Gastroesophageal sphincter (tissue), 4 donors: ENCODE measurements at regions not wholly inside any gene's neighbourhood (a gene's known extent, or its start where the extent isn't known, plus 50 kb on each side); places are given as distances from the start of the nearest gene placed in this dataset.

Source experiments
- ATAC-seq: fragments of 150-250 bp; one replicate; pipeline ENCODE4 v1.9.1; 2016; ENCODE audit warnings: mild to moderate bottlenecking, moderate library complexity
- H3K27ac ChIP-seq, 4 donors: fragments of 200-600 bp; sonication (generic) in 3 of 4; 1 replicate in 3 of 4; 2 replicates in 1 of 4; pipeline ENCODE4 v1.5.1; 2016 to 2019
- H3K27me3 ChIP-seq: fragments of 200-600 bp; sonication (generic); one replicate; pipeline ENCODE4 v1.5.1; 2019
- H3K36me3 ChIP-seq, 2 donors: fragments of 200-600 bp; sonication (generic); one replicate each; pipeline ENCODE4 v1.5.1; 2019; ENCODE audit warnings: control low read depth in 1 of 2
- H3K4me1 ChIP-seq, 3 donors: fragments of 200-600 bp; sonication (generic); 1 replicate in 2 of 3; 2 replicates in 1 of 3; pipeline ENCODE4 v1.5.1; 2016 to 2019; ENCODE audit warnings: control low read depth in 2 of 3
- H3K4me3 ChIP-seq, 2 donors: fragments of 200-600 bp; sonication (generic); one replicate each; pipeline ENCODE4 v1.5.1; 2019; ENCODE audit warnings: mild to moderate bottlenecking in 1 of 2, moderate library complexity in 1 of 2
- H3K9me3 ChIP-seq, 3 donors: fragments of 200-600 bp; sonication (generic); one replicate each; pipeline ENCODE4 v1.5.1; 2017 to 2019; ENCODE audit warnings: control low read depth in 2 of 3
- EP300 ChIP-seq: sonication (generic); formaldehyde crosslinking; IDR thresholded peaks from one replicate; pipeline ENCODE4 v1.6.1; 2017; ENCODE audit warnings: antibody characterized with exemption, mild to moderate bottlenecking
- POLR2A ChIP-seq, 2 donors: fragments of 450-650 bp; IDR thresholded peaks; one replicate each; pipeline ENCODE4 v1.6.1; 2017; ENCODE audit warnings: antibody characterized with exemption in 2 of 2, mild to moderate bottlenecking in 2 of 2, moderate library complexity in 1 of 2
- POLR2AphosphoS5 ChIP-seq: sonication (generic); formaldehyde crosslinking; IDR thresholded peaks from one replicate; pipeline ENCODE4 v1.6.1; 2017; ENCODE audit warnings: antibody characterized with exemption
- WGBS, 2 donors: methylation state at CpG; one replicate each; pipeline ENCODE4 v1.1.5; 2018; ENCODE audit warnings: low coverage in 1 of 2; 5-methylcytosine and 5-hydroxymethylcytosine counted together
- TF ChIP-seq, protein P1 (sequence below), 4 experiments: fragments of 200-600 bp in 2 of 4; fragments of 450-650 bp in 2 of 4; sonication (generic) in 1 of 4; IDR thresholded peaks; one replicate each; pipeline ENCODE4 v1.5.1; 2017 to 2019; ENCODE audit warnings: antibody characterized with exemption in 4 of 4, mild to moderate bottlenecking in 2 of 4, moderate library complexity in 2 of 4

DNA sequence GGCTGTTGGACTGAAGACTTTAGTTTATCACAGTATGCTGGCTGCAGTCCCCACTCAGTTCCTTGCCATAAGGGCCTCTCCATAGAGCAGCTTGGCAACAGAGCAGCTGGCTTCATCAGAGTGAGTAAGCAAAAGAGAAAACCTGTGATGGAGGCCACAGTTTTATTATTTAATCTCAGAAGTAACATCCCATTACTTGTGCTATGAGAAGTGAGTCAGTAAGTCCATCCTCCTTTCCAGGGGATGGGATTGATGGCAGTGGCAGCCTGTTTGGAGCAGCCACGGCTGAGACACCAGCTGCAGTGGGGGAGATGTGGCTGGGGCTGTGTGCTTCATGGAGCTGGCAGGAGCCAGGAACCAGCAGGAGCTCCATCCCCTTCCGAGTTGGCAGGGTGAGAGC, 138.5 kb upstream of the SRRM4 start:
- TF ChIP-seq POLR2AphosphoS5 (no peak), POLR2A (IDR thresholded peaks at IDR 0.05) (no peak), EP300 (no peak)
- TF ChIP-seq, protein P1, sequence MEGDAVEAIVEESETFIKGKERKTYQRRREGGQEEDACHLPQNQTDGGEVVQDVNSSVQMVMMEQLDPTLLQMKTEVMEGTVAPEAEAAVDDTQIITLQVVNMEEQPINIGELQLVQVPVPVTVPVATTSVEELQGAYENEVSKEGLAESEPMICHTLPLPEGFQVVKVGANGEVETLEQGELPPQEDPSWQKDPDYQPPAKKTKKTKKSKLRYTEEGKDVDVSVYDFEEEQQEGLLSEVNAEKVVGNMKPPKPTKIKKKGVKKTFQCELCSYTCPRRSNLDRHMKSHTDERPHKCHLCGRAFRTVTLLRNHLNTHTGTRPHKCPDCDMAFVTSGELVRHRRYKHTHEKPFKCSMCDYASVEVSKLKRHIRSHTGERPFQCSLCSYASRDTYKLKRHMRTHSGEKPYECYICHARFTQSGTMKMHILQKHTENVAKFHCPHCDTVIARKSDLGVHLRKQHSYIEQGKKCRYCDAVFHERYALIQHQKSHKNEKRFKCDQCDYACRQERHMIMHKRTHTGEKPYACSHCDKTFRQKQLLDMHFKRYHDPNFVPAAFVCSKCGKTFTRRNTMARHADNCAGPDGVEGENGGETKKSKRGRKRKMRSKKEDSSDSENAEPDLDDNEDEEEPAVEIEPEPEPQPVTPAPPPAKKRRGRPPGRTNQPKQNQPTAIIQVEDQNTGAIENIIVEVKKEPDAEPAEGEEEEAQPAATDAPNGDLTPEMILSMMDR (IDR thresholded peaks at IDR 0.05): no peak
- no CpG with 5 or more reads among the region's 2 CpGs for WGBS, 2 donors
- Histone ChIP-seq H3K27me3 (peaks cover 7% of the 10 kb centered on the region), H3K36me3 (no peaks in the 10 kb centered on the region), H3K4me1 (no peaks in the 10 kb centered on the region), H3K4me3 (no peak overlapping the region), H3K27ac (no peak overlapping the region), H3K9me3 (no peaks in the 10 kb centered on the region)
- no peak for ATAC-seq

DNA sequence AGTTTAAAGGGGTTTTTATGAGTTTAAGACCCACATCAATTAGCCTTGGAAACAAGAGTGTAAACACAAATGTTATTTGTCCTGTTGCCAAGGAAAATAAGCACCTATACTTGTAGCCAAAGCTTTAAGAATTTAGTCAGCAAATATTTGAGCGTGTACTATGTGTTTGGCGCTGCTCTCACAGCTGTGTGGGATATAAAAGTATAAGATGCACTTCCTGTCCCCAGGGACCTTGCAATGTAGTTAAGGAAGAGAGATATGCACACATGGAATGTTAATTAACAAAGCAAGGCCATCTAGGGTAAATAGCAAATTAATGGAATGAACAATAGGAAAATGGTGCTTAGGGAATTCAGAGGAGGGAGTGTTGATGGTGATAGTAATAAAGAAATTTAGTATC, 134.9 kb upstream of the SRRM4 start:
- no peak overlapping the region for H3K27ac ChIP-seq
- TF ChIP-seq, protein P1 (IDR thresholded peaks at IDR 0.05): no peak
- TF ChIP-seq POLR2AphosphoS5 (no peak), POLR2A (IDR thresholded peaks at IDR 0.05) (no peak), EP300 (no peak)
- WGBS, 2 donors: 39 to 58% methylated on average over 2 of the region's 2 CpGs
- H3K9me3 ChIP-seq: no peaks in the 10 kb centered on the region
- H3K4me3 ChIP-seq: no peak overlapping the region
- no peaks in the 10 kb centered on the region for H3K4me1 ChIP-seq
- no peak for ATAC-seq
- peaks cover 11% of the 10 kb centered on the region for H3K27me3 ChIP-seq
- H3K36me3 ChIP-seq: no peaks in the 10 kb centered on the region

DNA sequence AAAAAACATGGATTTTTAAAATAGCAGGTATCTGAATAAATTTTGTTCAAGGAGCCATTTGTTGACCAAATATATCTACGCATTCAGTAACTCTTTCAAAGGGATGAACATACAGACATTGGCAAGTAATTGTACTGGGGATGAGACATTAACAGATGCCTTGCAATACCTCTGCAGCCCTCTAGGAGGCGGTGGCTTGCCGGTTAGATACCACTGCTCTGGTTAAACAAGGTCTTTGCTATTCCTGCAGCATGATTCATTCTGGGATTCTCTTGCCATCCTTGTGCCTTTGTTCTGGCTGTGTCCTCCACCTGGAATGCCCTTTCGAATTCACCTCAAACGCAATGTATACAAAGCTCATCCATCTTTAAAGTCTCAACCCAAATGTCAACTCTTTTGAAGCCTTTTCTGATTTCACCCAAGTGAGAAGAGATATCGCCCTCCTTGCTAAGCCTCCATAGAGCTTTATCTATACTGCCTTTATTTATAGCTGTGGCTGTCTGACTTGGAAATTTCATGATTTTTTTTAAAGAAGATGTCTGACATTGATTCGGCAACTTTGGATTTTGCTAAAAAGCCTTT, 131.0 kb upstream of the SRRM4 start:
- H3K27me3 ChIP-seq: peaks cover 5% of the 10 kb centered on the region
- no peak overlapping the region for H3K4me3 ChIP-seq
- ATAC-seq: no peak
- H3K36me3 ChIP-seq: no peaks in the 10 kb centered on the region
- TF ChIP-seq, protein P1 (IDR thresholded peaks at IDR 0.05): peak in 1 of 4 experiments; percentile 23
- TF ChIP-seq POLR2AphosphoS5: no peak
- no peak overlapping the region for H3K27ac ChIP-seq
- no peaks in the 10 kb centered on the region for H3K9me3 ChIP-seq
- 35 to 40% methylated on average over 7 of the region's 7 CpGs for whole genome bisulfite sequencing, 2 donors
- H3K4me1 ChIP-seq: peaks cover 0 to 4% (median 0%) of the 10 kb centered on the region in 3 donors

DNA sequence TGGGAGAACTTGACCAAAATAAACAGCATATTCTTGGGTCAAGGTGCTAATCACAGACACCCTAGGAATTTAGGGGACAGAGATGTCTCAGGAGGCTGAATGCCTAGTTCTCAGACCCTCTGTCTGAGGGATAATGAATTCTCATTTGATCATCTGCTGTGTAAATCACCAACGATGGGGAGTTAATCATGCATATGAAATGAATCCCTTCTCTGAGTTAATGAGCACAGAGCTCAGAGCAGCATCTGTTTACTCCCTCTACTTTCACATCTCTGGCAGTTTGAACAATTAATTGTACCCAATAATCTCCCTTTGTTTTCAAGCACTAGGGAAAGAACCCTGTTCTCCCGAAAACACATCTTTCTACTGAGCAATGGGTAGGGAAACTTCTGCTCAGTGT, 129.4 kb upstream of the SRRM4 start:
- Histone ChIP-seq H3K27ac (no peak overlapping the region), H3K27me3 (peaks cover 11% of the 10 kb centered on the region), H3K4me1 (peaks cover 0 to 4% (median 0%) of the 10 kb centered on the region in 3 donors), H3K4me3 (no peak overlapping the region), H3K36me3 (no peaks in the 10 kb centered on the region), H3K9me3 (no peaks in the 10 kb centered on the region)
- TF ChIP-seq, protein P1 (IDR thresholded peaks at IDR 0.05): no peak
- TF ChIP-seq POLR2AphosphoS5 (no peak), EP300 (no peak), POLR2A (IDR thresholded peaks at IDR 0.05) (no peak)
- 48 to 68% methylated on average over 2 of the region's 2 CpGs for WGBS, 2 donors
- no peak for ATAC-seq

DNA sequence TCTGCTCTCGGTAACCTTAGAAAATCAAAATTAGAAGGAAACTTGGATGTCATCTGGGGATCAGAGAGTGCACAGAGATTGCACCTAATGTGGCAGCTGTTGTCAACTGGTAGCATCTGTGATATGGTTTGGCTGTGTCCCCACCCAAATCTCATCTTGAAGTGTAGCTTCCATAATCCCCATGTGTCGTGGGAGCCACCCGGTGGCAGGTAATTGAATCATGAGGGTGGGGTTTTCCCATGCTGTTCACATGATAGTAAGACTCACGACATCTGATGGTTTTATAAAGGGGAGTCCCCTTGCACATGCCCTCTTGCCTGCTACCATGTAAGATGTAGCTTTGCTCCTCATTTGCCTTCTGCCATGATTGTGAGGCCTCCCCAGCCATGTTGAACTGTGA, 127.7 kb upstream of the SRRM4 start:
- Histone ChIP-seq H3K4me1 (peaks cover 0 to 4% (median 0%) of the 10 kb centered on the region in 3 donors), H3K4me3 (no peak overlapping the region), H3K27me3 (peaks cover 11% of the 10 kb centered on the region), H3K9me3 (no peaks in the 10 kb centered on the region), H3K36me3 (no peaks in the 10 kb centered on the region), H3K27ac (no peak overlapping the region)
- ATAC-seq: no peak
- TF ChIP-seq, protein P1 (IDR thresholded peaks at IDR 0.05): peak in 3 of 4 experiments; percentile 17 to 50 (median 21)
- TF ChIP-seq EP300: no peak
- WGBS, 2 donors: 58 to 60% methylated on average over 2 to 3 of the region's 4 CpGs
